Neural cell (in vitro differentiated cells): ENCODE measurements at regions not wholly inside any gene's neighbourhood (a gene's known extent, or its start where the extent isn't known, plus 50 kb on each side); places are given as distances from the start of the nearest gene placed in this dataset.

Source experiments
- H2AFZ ChIP-seq: fragments of 200-600, 300-800 bp; sonication (generic), shearing (Covaris generic); 2 replicates; pipeline ENCODE4 v1.6.0; 2014; ENCODE audit warnings: low read depth, mild to moderate bottlenecking, antibody characterized with exemption, low read length, moderate library complexity
- H3F3A ChIP-seq: fragments of 200-600 bp; shearing (Covaris generic); 2 replicates; pipeline ENCODE4 v1.6.1; 2016; ENCODE audit warnings: mild to moderate bottlenecking, moderate library complexity, mixed read lengths, antibody characterized with exemption, low read length; ENCODE audit not compliant: insufficient read depth, poor library complexity, severe bottlenecking
- H3K27ac ChIP-seq: fragments of 200-600, 300-800 bp; sonication (generic), shearing (Covaris generic); 2 replicates; pipeline ENCODE4 v1.5.1; 2014; ENCODE audit warnings: mild to moderate bottlenecking, low read length, moderate library complexity
- H3K27me3 ChIP-seq: fragments of 300-800, 200-600 bp; sonication (generic), shearing (Covaris generic); 2 replicates; pipeline ENCODE4 v1.6.0; 2014; ENCODE audit warnings: mild to moderate bottlenecking, low read depth, low read length, moderate library complexity; ENCODE audit not compliant: insufficient read depth
- H3K36me3 ChIP-seq: fragments of 300-800, 200-600 bp; sonication (generic), shearing (Covaris generic); 2 replicates; pipeline ENCODE4 v1.5.1; 2014; ENCODE audit warnings: mild to moderate bottlenecking, antibody characterized with exemption, low read length, moderate library complexity; ENCODE audit not compliant: insufficient read depth
- H3K4me2 ChIP-seq: fragments of 300-800, 200-600 bp; sonication (generic), shearing (Covaris generic); 2 replicates; pipeline ENCODE4 v1.6.0; 2014; ENCODE audit warnings: mild to moderate bottlenecking, low read length
- H3K4me3 ChIP-seq: fragments of 300-800, 200-600 bp; sonication (generic), shearing (Covaris generic); 2 replicates; pipeline ENCODE4 v1.5.1; 2014; ENCODE audit warnings: mild to moderate bottlenecking, low read length, moderate library complexity
- H3K79me2 ChIP-seq: fragments of 200-600 bp; shearing (Covaris generic); replicated peaks from 2 replicates; pipeline ENCODE4 v1.6.0; 2014; ENCODE audit warnings: mild to moderate bottlenecking, low read length, moderate library complexity; ENCODE audit not compliant: insufficient read depth
- H3K9ac ChIP-seq: fragments of 300-800, 200-600 bp; sonication (generic), shearing (Covaris generic); 2 replicates; pipeline ENCODE4 v1.6.1; 2016; ENCODE audit warnings: mild to moderate bottlenecking, low read length, mixed read lengths
- H3K9me2 ChIP-seq: fragments of 200-600 bp; shearing (Covaris generic); 2 replicates; pipeline ENCODE4 v1.6.1; 2016; ENCODE audit warnings: mild to moderate bottlenecking, low read length, mixed read lengths; ENCODE audit not compliant: insufficient read depth
- H3K9me3 ChIP-seq: fragments of 200-600, 300-800 bp; sonication (generic), shearing (Covaris generic); 2 replicates; pipeline ENCODE4 v1.6.1; 2016; ENCODE audit warnings: mild to moderate bottlenecking, mixed run types, low read length, moderate library complexity, mixed read lengths
- H4K20me1 ChIP-seq: fragments of 200-600 bp; shearing (Covaris generic); 2 replicates; pipeline ENCODE4 v1.6.1; 2016; ENCODE audit warnings: mild to moderate bottlenecking, mixed run types; ENCODE audit not compliant: insufficient read depth
- CTCF ChIP-seq: fragments of 450-650 bp; IDR thresholded peaks from 2 replicates; pipeline ENCODE4 v1.5.1; 2014; ENCODE audit warnings: antibody characterized with exemption, mild to moderate bottlenecking, moderate library complexity; ENCODE audit not compliant: poor library complexity, severe bottlenecking
- EP300 ChIP-seq: fragments of 450-650 bp; conservative IDR thresholded peaks from 2 replicates; pipeline ENCODE4 v1.6.1; 2014; ENCODE audit warnings: antibody characterized with exemption, mild to moderate bottlenecking, moderate library complexity; ENCODE audit not compliant: poor library complexity, severe bottlenecking
- EZH2 ChIP-seq: fragments of 200-600, 300-800 bp; shearing (Covaris generic), sonication (generic); IDR thresholded peaks from 2 replicates; pipeline ENCODE4 v1.6.1; 2014; ENCODE audit warnings: antibody characterized with exemption, low read length, borderline replicate concordance, mild to moderate bottlenecking; ENCODE audit not compliant: insufficient read depth, poor library complexity, severe bottlenecking
- MXI1 ChIP-seq: fragments of 450-650 bp; conservative IDR thresholded peaks from 2 replicates; pipeline ENCODE4 v1.6.1; 2014; ENCODE audit warnings: antibody characterized with exemption, mild to moderate bottlenecking; ENCODE audit not compliant: poor library complexity, severe bottlenecking
- POLR2AphosphoS5 ChIP-seq: IDR thresholded peaks from 2 replicates; pipeline ENCODE4 v1.6.1; 2012
- RAD21 ChIP-seq: fragments of 450-650 bp; conservative IDR thresholded peaks from 2 replicates; pipeline ENCODE4 v1.6.1; 2014; ENCODE audit warnings: antibody characterized with exemption, mild to moderate bottlenecking, moderate library complexity
- REST ChIP-seq: IDR thresholded peaks from 2 replicates; pipeline ENCODE4 v1.6.1; 2012; ENCODE audit warnings: borderline replicate concordance
- TAF1 ChIP-seq: IDR thresholded peaks from 2 replicates; pipeline ENCODE4 v1.6.1; 2012; ENCODE audit warnings: low read depth

GRCh38 chr1:173297798-173298391 is 90.8 kb upstream of the TNFSF4 start:
- TF ChIP-seq MXI1: no peak
- Histone ChIP-seq H3K9me2 (no peaks in the 10 kb centered on the region), H3K36me3 (no peaks in the 10 kb centered on the region), H3K9ac (no peak overlapping the region), H3F3A (no peaks in the 10 kb centered on the region), H2AFZ (no peak overlapping the region), H3K9me3 (no peaks in the 10 kb centered on the region), H3K4me2 (no peak overlapping the region), H3K4me3 (no peak overlapping the region), H4K20me1 (no peaks in the 10 kb centered on the region), H3K27me3 (no peaks in the 10 kb centered on the region), H3K27ac (no peak overlapping the region), H3K79me2 (no peaks in the 10 kb centered on the region)

GRCh38 chr1:173300061-173301044 is 93.2 kb upstream of the TNFSF4 start:
- no peaks in the 10 kb centered on the region for H3K9me2 ChIP-seq
- no peaks in the 10 kb centered on the region for H4K20me1 ChIP-seq
- H3K27me3 ChIP-seq: no peaks in the 10 kb centered on the region
- H3K4me3 ChIP-seq: no peak overlapping the region
- H2AFZ ChIP-seq: no peak overlapping the region
- TF ChIP-seq TAF1 (no peak), REST (no peak), CTCF (no peak), MXI1 (no peak), EP300 (no peak), RAD21 (no peak), EZH2 (no peak), POLR2AphosphoS5 (no peak)
- no peaks in the 10 kb centered on the region for H3K79me2 ChIP-seq
- H3K36me3 ChIP-seq: no peaks in the 10 kb centered on the region
- no peak overlapping the region for H3K27ac ChIP-seq
- H3F3A ChIP-seq: no peaks in the 10 kb centered on the region
- H3K9me3 ChIP-seq: no peaks in the 10 kb centered on the region
- no peak overlapping the region for H3K9ac ChIP-seq
- H3K4me2 ChIP-seq: no peak overlapping the region
